ENCODE measurements at regions not wholly inside any gene's neighbourhood (a gene's known extent, or its start where the extent isn't known, plus 50 kb on each side); places are given as distances from the start of the nearest gene placed in this dataset.
"Not testable (repeated sequence)": the region's sequence is repeated elsewhere in the genome, so short reads cannot be mapped to it uniquely, and the experiment has no call there.

DNA sequence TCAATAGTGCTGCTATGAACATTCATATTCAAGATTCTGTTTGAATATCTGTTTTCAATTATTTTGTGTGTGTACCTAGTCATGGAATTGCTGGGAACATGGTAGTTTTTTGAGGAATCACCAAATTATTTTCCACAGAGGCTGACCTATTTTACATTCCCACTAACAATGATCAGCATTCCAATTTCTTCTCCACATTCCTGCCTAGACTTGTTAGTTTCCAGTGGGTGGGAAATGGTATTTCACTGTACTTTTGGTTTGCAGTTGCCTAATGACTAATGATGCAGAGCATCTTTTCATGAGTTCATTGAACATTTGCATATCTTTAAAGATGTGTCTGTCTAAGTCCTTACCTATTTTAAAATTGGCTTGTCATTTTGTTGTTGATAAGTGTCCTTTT lies 1182.6 kb upstream of the B3GALT2 start:
- no peaks in the 10 kb centered on the region for H3K9me3 ChIP-seq (ENCODE audit: control insufficient read depth, low read length)
- no peaks in the 10 kb centered on the region for H3K27me3 ChIP-seq (replicated peaks; ENCODE audit: control insufficient read depth, insufficient read depth, low read length, poor library complexity, severe bottlenecking)
- no peak overlapping the region for H3K27ac ChIP-seq (ENCODE audit: insufficient read depth, low read length, poor library complexity, severe bottlenecking)
- no peak for DNase-seq
- H3K36me3 ChIP-seq (ENCODE audit: control insufficient read depth, insufficient read depth, low read length) = no peaks in the 10 kb centered on the region
- no peaks in the 10 kb centered on the region for H3K4me1 ChIP-seq (ENCODE audit: control insufficient read depth, insufficient read depth, low read length, poor library complexity, severe bottlenecking)
- no peak overlapping the region for H3K4me3 ChIP-seq (ENCODE audit: insufficient read depth, low read depth, low read length, poor library complexity, severe bottlenecking)

DNA sequence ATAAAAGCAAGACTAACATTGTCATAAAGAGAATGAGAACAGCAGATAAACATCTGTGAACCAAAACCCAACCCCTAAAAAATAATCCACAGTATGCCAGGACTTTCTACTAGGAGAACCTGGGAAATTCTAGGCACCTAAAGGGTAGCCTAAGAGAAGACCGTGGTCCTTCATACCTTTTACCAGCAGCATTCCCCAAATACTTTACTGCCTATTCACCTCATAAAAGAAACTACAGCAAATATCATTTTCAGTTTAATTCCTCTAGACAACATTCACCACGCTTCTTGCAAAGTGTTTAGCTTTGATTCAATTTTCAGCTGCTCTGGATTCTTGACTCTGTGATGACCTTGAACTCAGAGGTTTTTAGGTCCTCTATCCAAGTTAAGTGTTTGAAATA lies 1180.7 kb upstream of the B3GALT2 start:
- no peaks in the 10 kb centered on the region for H3K9me3 ChIP-seq (ENCODE audit: control insufficient read depth, low read length)
- H3K4me3 ChIP-seq (ENCODE audit: insufficient read depth, low read depth, low read length, poor library complexity, severe bottlenecking) = no peak overlapping the region
- H3K4me1 ChIP-seq (ENCODE audit: control insufficient read depth, insufficient read depth, low read length, poor library complexity, severe bottlenecking) = no peaks in the 10 kb centered on the region
- H3K27me3 ChIP-seq (replicated peaks; ENCODE audit: control insufficient read depth, insufficient read depth, low read length, poor library complexity, severe bottlenecking) = no peaks in the 10 kb centered on the region
- H3K36me3 ChIP-seq (ENCODE audit: control insufficient read depth, insufficient read depth, low read length) = no peaks in the 10 kb centered on the region
- H3K27ac ChIP-seq (ENCODE audit: insufficient read depth, low read length, poor library complexity, severe bottlenecking) = no peak overlapping the region
- DNase-seq = no peak

DNA sequence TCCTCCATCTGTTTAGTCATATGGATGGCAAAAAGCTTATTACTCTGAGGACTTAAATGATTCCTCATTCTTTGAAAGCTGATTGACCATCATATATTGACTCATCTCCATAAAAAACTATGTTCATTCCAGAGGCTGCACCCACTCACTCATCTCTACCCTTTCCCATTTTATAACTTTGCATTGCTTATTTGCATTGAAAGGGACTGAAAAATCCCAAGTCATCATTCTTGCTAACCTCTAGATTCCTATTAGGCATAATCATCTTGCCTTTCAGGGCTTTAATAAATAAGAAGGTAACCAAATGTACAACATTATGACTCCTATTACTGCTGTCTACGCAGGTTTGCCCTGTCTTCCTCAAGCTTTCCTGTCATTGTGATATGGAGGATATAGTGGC lies 1180.3 kb upstream of the B3GALT2 start:
- no peak for DNase-seq
- Histone ChIP-seq H3K27ac (ENCODE audit: insufficient read depth, low read length, poor library complexity, severe bottlenecking) (no peak overlapping the region), H3K27me3 (replicated peaks; ENCODE audit: control insufficient read depth, insufficient read depth, low read length, poor library complexity, severe bottlenecking) (no peaks in the 10 kb centered on the region), H3K9me3 (ENCODE audit: control insufficient read depth, low read length) (no peaks in the 10 kb centered on the region), H3K4me3 (ENCODE audit: insufficient read depth, low read depth, low read length, poor library complexity, severe bottlenecking) (no peak overlapping the region), H3K4me1 (ENCODE audit: control insufficient read depth, insufficient read depth, low read length, poor library complexity, severe bottlenecking) (no peaks in the 10 kb centered on the region), H3K36me3 (ENCODE audit: control insufficient read depth, insufficient read depth, low read length) (no peaks in the 10 kb centered on the region)

DNA sequence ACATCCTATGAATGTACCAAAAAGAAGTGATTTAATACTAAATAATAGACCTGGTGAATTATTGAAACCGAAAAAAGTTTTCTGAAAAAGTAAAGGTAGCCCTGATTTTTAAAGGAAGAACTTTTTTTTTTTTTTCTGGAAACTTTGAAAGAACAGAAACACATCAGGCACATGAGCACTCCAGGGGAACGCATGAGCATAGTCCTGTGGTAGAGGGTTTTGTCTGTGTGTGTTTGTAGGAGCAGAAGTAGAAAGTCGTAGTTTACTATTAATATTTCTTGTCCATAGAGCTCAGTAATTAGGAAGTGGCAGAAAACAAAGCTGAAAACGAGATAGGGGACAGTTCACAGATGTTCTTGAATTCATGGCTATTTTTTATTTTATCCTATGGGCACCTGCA lies 1175.9 kb upstream of the B3GALT2 start:
- H3K4me1 ChIP-seq (ENCODE audit: control insufficient read depth, insufficient read depth, low read length, poor library complexity, severe bottlenecking) = no peaks in the 10 kb centered on the region
- H3K27me3 ChIP-seq (replicated peaks; ENCODE audit: control insufficient read depth, insufficient read depth, low read length, poor library complexity, severe bottlenecking) = no peaks in the 10 kb centered on the region
- DNase-seq = no peak
- no peaks in the 10 kb centered on the region for H3K36me3 ChIP-seq (ENCODE audit: control insufficient read depth, insufficient read depth, low read length)
- H3K9me3 ChIP-seq (ENCODE audit: control insufficient read depth, low read length) = no peaks in the 10 kb centered on the region
- H3K27ac ChIP-seq (ENCODE audit: insufficient read depth, low read length, poor library complexity, severe bottlenecking) = no peak overlapping the region
- H3K4me3 ChIP-seq (ENCODE audit: insufficient read depth, low read depth, low read length, poor library complexity, severe bottlenecking) = no peak overlapping the region

DNA sequence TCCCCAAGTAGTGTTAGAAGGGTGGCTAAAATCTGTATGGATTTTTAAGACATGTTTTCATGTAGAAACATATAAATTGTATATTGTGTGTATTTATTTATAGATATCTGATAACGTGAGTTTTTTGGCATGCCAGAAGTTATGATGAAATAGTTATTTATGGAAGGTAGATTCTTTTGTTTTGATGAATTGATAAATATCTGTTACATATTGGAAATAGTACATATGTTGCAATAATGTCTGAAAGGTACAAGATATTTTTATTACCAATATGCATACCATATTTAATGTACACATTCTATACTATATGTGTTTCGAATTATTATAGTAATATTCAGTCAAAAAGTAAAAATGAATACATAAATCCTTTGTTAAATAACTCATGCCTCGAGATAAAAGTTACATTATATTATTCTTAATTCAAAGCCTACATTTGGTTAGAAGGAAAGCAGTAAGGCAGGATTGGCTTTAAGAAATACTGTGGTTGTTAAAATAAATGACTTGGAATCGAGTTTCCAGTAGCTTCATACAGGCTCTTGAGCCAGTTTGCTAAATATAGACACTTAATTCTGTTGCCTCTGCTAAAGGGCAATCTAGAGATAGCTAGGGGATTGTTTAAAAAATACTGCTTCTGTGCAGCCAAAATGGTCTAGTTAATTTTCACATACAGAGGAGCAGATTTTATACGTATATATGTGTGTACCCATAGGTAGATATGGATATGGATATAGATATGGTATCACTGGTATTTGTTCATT lies 1175.1 kb upstream of the B3GALT2 start:
- no peaks in the 10 kb centered on the region for H3K36me3 ChIP-seq (ENCODE audit: control insufficient read depth, insufficient read depth, low read length)
- H3K4me3 ChIP-seq (ENCODE audit: insufficient read depth, low read depth, low read length, poor library complexity, severe bottlenecking) = no peak overlapping the region
- no peak overlapping the region for H3K27ac ChIP-seq (ENCODE audit: insufficient read depth, low read length, poor library complexity, severe bottlenecking)
- H3K4me1 ChIP-seq (ENCODE audit: control insufficient read depth, insufficient read depth, low read length, poor library complexity, severe bottlenecking) = no peaks in the 10 kb centered on the region
- no peak for DNase-seq
- no peaks in the 10 kb centered on the region for H3K9me3 ChIP-seq (ENCODE audit: control insufficient read depth, low read length)
- no peaks in the 10 kb centered on the region for H3K27me3 ChIP-seq (replicated peaks; ENCODE audit: control insufficient read depth, insufficient read depth, low read length, poor library complexity, severe bottlenecking)

DNA sequence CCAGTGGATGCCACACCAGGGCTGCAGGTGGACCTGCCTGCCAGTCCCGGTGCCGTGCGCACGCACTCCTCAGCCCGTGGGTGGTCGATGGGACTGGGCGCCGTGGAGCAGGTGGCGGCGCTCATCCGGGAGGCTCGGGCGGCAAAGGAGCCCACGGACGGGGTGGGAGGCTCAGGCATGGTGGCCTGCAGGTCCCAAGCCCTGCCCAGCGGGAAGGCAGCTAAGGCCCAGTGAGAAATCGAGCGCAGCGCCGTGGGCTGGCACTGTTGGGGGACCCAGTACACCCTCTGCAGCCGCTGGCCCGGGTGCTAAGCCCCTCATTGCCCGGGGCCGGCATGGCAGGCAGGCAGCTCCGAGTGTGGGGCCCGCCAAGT lies 1171.8 kb upstream of the B3GALT2 start:
- Histone ChIP-seq H3K36me3 (ENCODE audit: control insufficient read depth, insufficient read depth, low read length) (no peaks in the 10 kb centered on the region), H3K27me3 (replicated peaks; ENCODE audit: control insufficient read depth, insufficient read depth, low read length, poor library complexity, severe bottlenecking) (no peaks in the 10 kb centered on the region), H3K4me1 (ENCODE audit: control insufficient read depth, insufficient read depth, low read length, poor library complexity, severe bottlenecking) (no peaks in the 10 kb centered on the region), H3K4me3 (ENCODE audit: insufficient read depth, low read depth, low read length, poor library complexity, severe bottlenecking) (no peak overlapping the region), H3K27ac (ENCODE audit: insufficient read depth, low read length, poor library complexity, severe bottlenecking) (no peak overlapping the region), H3K9me3 (ENCODE audit: control insufficient read depth, low read length) (no peaks in the 10 kb centered on the region)
- no peak for DNase-seq

DNA sequence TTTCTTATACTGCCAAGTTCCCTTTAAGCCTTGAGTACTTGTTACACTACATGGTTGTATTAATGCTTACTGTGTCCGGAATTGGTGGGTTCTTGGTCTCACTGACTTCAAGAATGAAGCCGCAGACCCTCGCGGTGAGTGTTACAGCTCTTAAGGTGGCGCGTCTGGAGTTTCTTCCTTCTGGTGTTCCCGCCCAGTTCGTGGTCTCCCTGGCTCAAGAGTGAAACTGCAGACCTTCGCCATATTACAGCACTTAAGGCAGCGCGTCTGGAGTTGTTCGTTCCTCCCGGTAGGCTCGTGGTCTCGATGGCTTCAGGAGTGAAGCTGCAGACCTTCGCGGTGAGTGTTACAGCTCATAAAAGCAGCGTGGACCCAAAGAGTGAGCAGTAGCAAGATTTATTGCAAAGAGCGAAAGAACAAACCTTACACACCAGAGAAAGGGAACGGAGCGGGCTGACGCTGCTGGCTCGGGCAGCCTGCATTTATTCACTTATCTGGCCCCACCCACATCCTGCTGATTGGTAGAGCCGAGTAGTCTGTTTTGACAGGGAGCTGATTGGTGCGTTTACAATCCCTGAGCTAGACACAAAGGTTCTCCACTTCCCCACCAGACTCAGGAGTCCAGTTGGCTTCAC lies 1171.3 kb upstream of the B3GALT2 start:
- not testable (repeated sequence) for H3K4me3 ChIP-seq (ENCODE audit: insufficient read depth, low read depth, low read length, poor library complexity, severe bottlenecking); DNase-seq; H3K9me3 ChIP-seq (ENCODE audit: control insufficient read depth, low read length); H3K36me3 ChIP-seq (ENCODE audit: control insufficient read depth, insufficient read depth, low read length); H3K27me3 ChIP-seq (replicated peaks; ENCODE audit: control insufficient read depth, insufficient read depth, low read length, poor library complexity, severe bottlenecking); H3K27ac ChIP-seq (ENCODE audit: insufficient read depth, low read length, poor library complexity, severe bottlenecking); H3K4me1 ChIP-seq (ENCODE audit: control insufficient read depth, insufficient read depth, low read length, poor library complexity, severe bottlenecking)

DNA sequence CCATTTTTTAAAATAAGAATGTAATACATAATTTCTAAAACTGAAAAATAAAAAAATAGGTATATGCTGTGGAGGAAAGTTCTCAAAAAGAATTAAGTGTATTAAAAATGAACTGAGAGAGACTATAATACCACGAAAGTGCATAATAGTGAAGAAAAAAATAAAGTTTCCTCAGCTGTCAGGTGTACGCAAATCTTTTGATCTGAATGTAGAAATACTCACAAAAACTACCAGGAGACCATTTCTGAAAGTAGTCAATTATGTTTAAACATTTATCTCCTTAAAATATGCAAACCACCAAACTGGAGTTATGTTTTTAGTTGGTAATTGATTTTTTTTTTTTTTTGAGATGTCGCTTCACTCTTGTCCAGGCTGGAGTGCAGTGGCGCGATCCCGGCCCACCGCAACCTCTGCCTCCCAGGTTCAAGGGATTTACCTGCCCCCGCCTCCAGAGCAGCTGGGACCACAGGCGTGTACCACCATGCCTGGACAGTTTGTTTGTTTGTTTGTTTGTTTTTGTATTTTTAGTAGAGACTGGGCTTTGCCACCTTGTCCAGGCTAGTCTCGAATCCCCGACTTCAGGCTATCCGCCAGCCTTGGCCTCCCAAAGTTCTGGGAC lies 1169.2 kb upstream of the B3GALT2 start:
- no peak overlapping the region for H3K4me3 ChIP-seq (ENCODE audit: insufficient read depth, low read depth, low read length, poor library complexity, severe bottlenecking)
- no peak overlapping the region for H3K27ac ChIP-seq (ENCODE audit: insufficient read depth, low read length, poor library complexity, severe bottlenecking)
- DNase-seq = no peak
- H3K4me1 ChIP-seq (ENCODE audit: control insufficient read depth, insufficient read depth, low read length, poor library complexity, severe bottlenecking) = no peaks in the 10 kb centered on the region
- H3K36me3 ChIP-seq (ENCODE audit: control insufficient read depth, insufficient read depth, low read length) = no peaks in the 10 kb centered on the region
- H3K27me3 ChIP-seq (replicated peaks; ENCODE audit: control insufficient read depth, insufficient read depth, low read length, poor library complexity, severe bottlenecking) = no peaks in the 10 kb centered on the region
- H3K9me3 ChIP-seq (ENCODE audit: control insufficient read depth, low read length) = no peaks in the 10 kb centered on the region

DNA sequence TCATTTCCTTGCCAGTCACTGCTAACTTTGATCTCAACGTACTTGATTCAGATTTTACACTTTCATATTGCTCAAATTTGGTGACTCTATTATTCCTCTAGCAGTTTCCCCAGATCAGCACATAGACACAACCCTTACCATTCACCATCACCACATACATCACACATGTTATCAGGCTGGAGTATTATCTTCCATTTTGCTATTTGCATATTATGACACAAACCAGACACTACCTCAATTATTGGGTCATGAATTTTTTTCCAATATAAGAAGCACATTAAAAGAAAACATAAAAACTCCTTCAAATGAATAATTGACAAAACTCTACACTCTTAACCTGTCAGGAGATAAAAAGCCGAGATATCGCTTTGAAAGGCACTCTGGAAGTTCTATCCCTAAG lies 1166.7 kb upstream of the B3GALT2 start:
- Histone ChIP-seq H3K36me3 (ENCODE audit: control insufficient read depth, insufficient read depth, low read length) (no peaks in the 10 kb centered on the region), H3K4me1 (ENCODE audit: control insufficient read depth, insufficient read depth, low read length, poor library complexity, severe bottlenecking) (no peaks in the 10 kb centered on the region), H3K27ac (ENCODE audit: insufficient read depth, low read length, poor library complexity, severe bottlenecking) (no peak overlapping the region), H3K27me3 (replicated peaks; ENCODE audit: control insufficient read depth, insufficient read depth, low read length, poor library complexity, severe bottlenecking) (no peaks in the 10 kb centered on the region), H3K9me3 (ENCODE audit: control insufficient read depth, low read length) (no peaks in the 10 kb centered on the region), H3K4me3 (ENCODE audit: insufficient read depth, low read depth, low read length, poor library complexity, severe bottlenecking) (no peak overlapping the region)
- no peak for DNase-seq

DNA sequence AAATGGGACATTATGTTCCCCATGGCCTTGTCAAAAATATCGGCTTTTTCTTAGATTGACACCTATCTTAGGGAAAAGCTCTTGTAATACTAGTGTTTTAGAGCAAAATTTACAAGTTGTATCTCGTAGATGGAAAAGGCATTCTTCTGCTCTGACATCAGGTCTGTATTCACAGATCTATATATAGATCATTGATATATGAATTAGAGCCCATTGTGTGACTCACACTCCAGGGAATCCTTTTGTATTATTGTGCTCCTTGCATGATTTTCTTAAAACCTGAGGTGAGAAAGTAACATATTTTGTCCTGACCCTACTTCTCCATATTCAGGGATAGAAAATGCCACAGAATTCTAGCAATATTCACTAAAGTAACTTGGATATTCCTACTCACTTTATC lies 1160.8 kb upstream of the B3GALT2 start:
- DNase-seq = no peak
- Histone ChIP-seq H3K9me3 (ENCODE audit: control insufficient read depth, low read length) (no peaks in the 10 kb centered on the region), H3K4me1 (ENCODE audit: control insufficient read depth, insufficient read depth, low read length, poor library complexity, severe bottlenecking) (no peaks in the 10 kb centered on the region), H3K4me3 (ENCODE audit: insufficient read depth, low read depth, low read length, poor library complexity, severe bottlenecking) (no peak overlapping the region), H3K27ac (ENCODE audit: insufficient read depth, low read length, poor library complexity, severe bottlenecking) (no peak overlapping the region), H3K27me3 (replicated peaks; ENCODE audit: control insufficient read depth, insufficient read depth, low read length, poor library complexity, severe bottlenecking) (no peaks in the 10 kb centered on the region), H3K36me3 (ENCODE audit: control insufficient read depth, insufficient read depth, low read length) (no peaks in the 10 kb centered on the region)
